Keratinocyte (primary cell): ENCODE measurements at regions not wholly inside any gene's neighbourhood (a gene's known extent, or its start where the extent isn't known, plus 50 kb on each side); places are given as distances from the start of the nearest gene placed in this dataset.

Experiments
- DNase-seq: peaks from one replicate; pipeline ENCODE4 v3.0.0-alpha.2; 2011; ENCODE audit warnings: low read depth, missing footprints, low spot score
- FAIRE-seq: peaks from 2 replicates; lab custom pipeline; 2011; peaks lifted over from hg19 to GRCh38; lab: Jason Lieb, UNC
- H2AFZ ChIP-seq: 2 replicates; pipeline ENCODE4 v1.6.0; 2012; ENCODE audit warnings: low read length, control low read depth, inconsistent platforms; ENCODE audit not compliant: control insufficient read depth
- H3K27ac ChIP-seq: 2 replicates; pipeline ENCODE4 v1.5.1; 2011; ENCODE audit warnings: low read length; ENCODE audit not compliant: control insufficient read depth, insufficient read depth
- H3K27me3 ChIP-seq: 3 replicates; pipeline ENCODE4 v1.6.0; 2011; ENCODE audit warnings: low read length; ENCODE audit not compliant: control insufficient read depth, insufficient read depth; ENCODE audit errors: extremely low read depth
- H3K36me3 ChIP-seq, 2 experiments: 2 replicates in 1 of 2; 3 replicates in 1 of 2; pipeline ENCODE4 v1.5.1; 2011; ENCODE audit warnings: low read length in 2 of 2, mild to moderate bottlenecking in 1 of 2; ENCODE audit not compliant: control insufficient read depth in 2 of 2, insufficient read depth in 2 of 2; ENCODE audit errors: extremely low read depth in 1 of 2
- H3K4me1 ChIP-seq: 3 replicates; pipeline ENCODE4 v1.5.1; 2011; ENCODE audit warnings: low read length; ENCODE audit not compliant: control insufficient read depth, insufficient read depth; ENCODE audit errors: extremely low read depth
- H3K4me2 ChIP-seq: 3 replicates; pipeline ENCODE4 v1.6.0; 2011; ENCODE audit warnings: low read depth, low read length; ENCODE audit not compliant: control insufficient read depth, insufficient read depth; ENCODE audit errors: extremely low read depth
- H3K4me3 ChIP-seq, 3 experiments: fragments of 200-600 bp in 1 of 3; sonication (generic) in 1 of 3; 2 replicates in 2 of 3; 3 replicates in 1 of 3; pipeline ENCODE4 v1.5.1; 2011 to 2016; ENCODE audit warnings: low read length in 3 of 3, mild to moderate bottlenecking in 3 of 3, control low read depth in 2 of 3, inconsistent platforms in 1 of 3, low read depth in 1 of 3, mixed read lengths in 1 of 3, mixed run types in 1 of 3, moderate library complexity in 1 of 3; ENCODE audit not compliant: control insufficient read depth in 2 of 3, insufficient read depth in 2 of 3; ENCODE audit errors: extremely low read depth in 1 of 3
- H3K79me2 ChIP-seq: 2 replicates; pipeline ENCODE4 v1.6.0; 2012; ENCODE audit warnings: low read length; ENCODE audit not compliant: control insufficient read depth, insufficient read depth
- H3K9ac ChIP-seq: 3 replicates; pipeline ENCODE4 v1.6.0; 2011; ENCODE audit warnings: low read length; ENCODE audit not compliant: control insufficient read depth, insufficient read depth; ENCODE audit errors: extremely low read depth
- H3K9me1 ChIP-seq: 3 replicates; pipeline ENCODE4 v1.6.0; 2011; ENCODE audit warnings: low read length; ENCODE audit not compliant: control insufficient read depth, insufficient read depth; ENCODE audit errors: extremely low read depth
- H3K9me3 ChIP-seq: 2 replicates; pipeline ENCODE4 v1.5.1; 2012; ENCODE audit warnings: low read depth, low read length; ENCODE audit not compliant: control insufficient read depth
- H4K20me1 ChIP-seq: 3 replicates; pipeline ENCODE4 v1.6.0; 2011; ENCODE audit warnings: low read length; ENCODE audit not compliant: control insufficient read depth, insufficient read depth; ENCODE audit errors: extremely low read depth
- CTCF ChIP-seq, 3 experiments: IDR thresholded peaks in 1 of 3; conservative IDR thresholded peaks in 1 of 3; optimal IDR thresholded peaks in 1 of 3; 2 replicates in 2 of 3; 3 replicates in 1 of 3; pipeline versions ENCODE3 to v1.5.1; 2011; ENCODE audit warnings: low read length in 3 of 3, mild to moderate bottlenecking in 3 of 3, moderate library complexity in 2 of 3, control low read depth in 1 of 3, inconsistent platforms in 1 of 3; ENCODE audit not compliant: insufficient read depth in 2 of 3; ENCODE audit errors: extremely low read depth in 1 of 3
- EZH2 ChIP-seq: IDR thresholded peaks from one replicate; pipeline ENCODE4 v1.6.1; 2012; ENCODE audit warnings: inconsistent platforms, mild to moderate bottlenecking, low read length, moderate library complexity
- dilution Hi-C: fragments of 300-500 bp; cut with MboI; formaldehyde crosslinking; loops from one replicate; pipeline ENCODE4 v1.7.0; 2020; ENCODE audit warnings: low sequenced_read_pairs; ENCODE audit not compliant: extremely low pct_ligation_motif_present

DNA sequence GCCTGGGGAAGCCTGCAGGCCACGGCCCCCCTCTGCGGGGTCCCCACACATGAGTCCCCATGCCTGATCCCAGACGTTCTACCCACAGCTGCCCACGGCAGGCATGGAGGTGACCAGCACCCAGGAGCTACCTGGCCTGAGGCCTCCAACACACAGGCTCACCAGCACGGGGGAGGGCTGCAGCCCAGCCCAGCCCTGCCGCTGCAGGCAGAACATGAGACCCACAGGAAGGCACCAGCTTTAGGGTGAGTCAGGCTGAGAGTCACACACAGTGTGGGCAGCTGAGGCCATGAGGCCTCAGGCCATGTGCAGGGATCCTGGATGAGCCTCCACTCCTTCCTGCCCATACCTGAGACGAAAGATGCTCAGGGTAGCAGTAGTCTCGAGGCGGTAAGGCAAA, 121.1 kb downstream of the PSMG1 start:
- DNase-seq: no peak
- no peak overlapping the region for H3K27ac ChIP-seq
- FAIRE-seq: no peak
- dilution Hi-C loops: no loop called here
- H3K27me3 ChIP-seq: no peaks in the 10 kb centered on the region
- H3K36me3 ChIP-seq: no peaks in the 10 kb centered on the region
- H4K20me1 ChIP-seq: no peaks in the 10 kb centered on the region
- no peaks in the 10 kb centered on the region for H3K79me2 ChIP-seq
- TF ChIP-seq CTCF (optimal IDR thresholded peaks at IDR 0.05 in 1 of 3, IDR thresholded peaks at IDR 0.05 in 1 of 3, conservative IDR thresholded peaks at IDR 0.05 in 1 of 3; ENCODE audit: extremely low read depth in 1 of 3, insufficient read depth in 2 of 3, low read length in 3 of 3): no peak
- TF ChIP-seq EZH2: no peak
- H3K9me1 ChIP-seq: no peaks in the 10 kb centered on the region
- H3K9me3 ChIP-seq: peaks cover 3% of the 10 kb centered on the region
- no peak overlapping the region for H3K4me2 ChIP-seq
- H3K4me1 ChIP-seq: peaks cover 4% of the 10 kb centered on the region
- H3K9ac ChIP-seq: no peak overlapping the region
- H3K4me3 ChIP-seq: no peak overlapping the region
- H2AFZ ChIP-seq: no peak overlapping the region

GRCh38 chr21:39061766-39062165, 121.5 kb downstream of the PSMG1 start:
- Histone ChIP-seq H3K27ac (no peak overlapping the region), H3K9ac (no peak overlapping the region), H3K27me3 (no peaks in the 10 kb centered on the region), H3K79me2 (no peaks in the 10 kb centered on the region), H3K4me3 (no peak overlapping the region), H3K36me3 (no peaks in the 10 kb centered on the region), H3K4me2 (no peak overlapping the region), H3K9me3 (peaks cover 3% of the 10 kb centered on the region), H2AFZ (no peak overlapping the region), H3K9me1 (no peaks in the 10 kb centered on the region), H4K20me1 (no peaks in the 10 kb centered on the region), H3K4me1 (peaks cover 8% of the 10 kb centered on the region)
- FAIRE-seq: no peak
- TF ChIP-seq CTCF (optimal IDR thresholded peaks at IDR 0.05 in 1 of 3, IDR thresholded peaks at IDR 0.05 in 1 of 3, conservative IDR thresholded peaks at IDR 0.05 in 1 of 3; ENCODE audit: extremely low read depth in 1 of 3, insufficient read depth in 2 of 3, low read length in 3 of 3) (no peak), EZH2 (no peak)
- DNase-seq: no peak
- dilution Hi-C loops: no loop called here
